ENCODE measurements at regions not wholly inside any gene's neighbourhood (a gene's known extent, or its start where the extent isn't known, plus 50 kb on each side); places are given as distances from the start of the nearest gene placed in this dataset.

DNA sequence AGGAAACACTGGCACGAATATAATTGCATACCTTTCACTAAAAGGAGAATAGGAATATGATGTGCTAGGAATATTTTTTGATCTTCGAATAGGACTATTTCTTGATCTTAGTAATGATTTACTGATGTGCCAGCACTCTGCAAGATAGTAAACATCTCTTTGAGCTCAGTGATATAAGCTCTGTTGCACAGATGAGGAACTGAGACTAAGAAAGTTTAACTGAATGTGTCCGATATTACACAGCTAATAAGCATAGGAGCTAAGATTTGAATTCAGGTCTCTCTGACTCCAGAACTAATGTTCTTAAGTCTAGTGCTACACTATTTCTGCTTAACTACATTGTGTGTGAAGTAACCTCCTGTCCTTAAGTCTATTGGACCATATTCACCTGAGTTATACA, 98.4 kb upstream of the PTPRZ1 start:
- H3K36me3 ChIP-seq (ENCODE audit: control insufficient read depth, insufficient read depth, low read length) = no peaks in the 10 kb centered on the region
- no peaks in the 10 kb centered on the region for H3K4me1 ChIP-seq (ENCODE audit: control insufficient read depth, insufficient read depth, low read length)
- H3K4me3 ChIP-seq (ENCODE audit: low read length) = no peak overlapping the region
- no peak overlapping the region for H3K9ac ChIP-seq (ENCODE audit: low read length)
- no peaks in the 10 kb centered on the region for H3K27me3 ChIP-seq (ENCODE audit: control insufficient read depth, insufficient read depth, low read length)
- no peak overlapping the region for H3K27ac ChIP-seq (ENCODE audit: low read depth, low read length)

DNA sequence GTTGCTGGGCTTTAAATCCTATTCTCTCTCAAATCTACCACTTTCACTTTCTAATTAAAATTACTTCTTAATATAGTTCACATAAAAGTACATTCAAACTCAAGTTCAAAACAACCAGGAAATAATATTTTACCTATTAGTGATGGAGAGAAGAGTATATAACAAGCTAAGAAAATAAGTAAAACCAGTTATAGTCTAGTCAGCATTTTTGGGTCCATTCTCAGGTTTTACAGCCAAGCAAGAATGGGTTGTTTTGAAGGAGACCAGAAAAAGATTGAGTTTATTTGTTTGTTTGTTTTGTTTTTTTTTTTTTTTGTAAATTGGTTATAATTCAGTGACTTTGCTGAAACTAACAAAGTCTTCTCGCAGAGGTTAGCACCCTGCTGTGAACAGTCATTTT, 106.3 kb upstream of the PTPRZ1 start:
- Histone ChIP-seq H3K4me3 (ENCODE audit: low read length) (no peak overlapping the region), H3K36me3 (ENCODE audit: control insufficient read depth, insufficient read depth, low read length) (no peaks in the 10 kb centered on the region), H3K9ac (ENCODE audit: low read length) (no peak overlapping the region), H3K27me3 (ENCODE audit: control insufficient read depth, insufficient read depth, low read length) (no peaks in the 10 kb centered on the region), H3K4me1 (ENCODE audit: control insufficient read depth, insufficient read depth, low read length) (no peaks in the 10 kb centered on the region), H3K27ac (ENCODE audit: low read depth, low read length) (no peak overlapping the region)

DNA sequence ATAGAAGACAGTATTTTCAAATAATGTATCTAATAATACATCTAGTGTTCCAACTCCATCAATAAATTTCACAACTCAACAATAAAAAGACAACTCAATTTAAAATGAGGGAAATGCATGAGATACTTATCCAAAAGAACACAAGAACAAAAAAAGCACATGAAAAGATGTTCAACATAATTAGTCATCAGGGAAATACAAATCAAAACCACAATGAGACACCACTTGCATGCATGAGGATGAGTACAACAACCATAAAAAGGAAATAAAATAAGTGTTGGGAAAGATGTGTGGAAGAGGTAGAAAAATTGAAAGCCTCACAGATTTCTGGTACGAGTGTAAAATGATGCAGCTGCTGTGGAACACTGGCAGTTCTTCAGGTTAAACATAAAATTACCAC, 111.6 kb upstream of the PTPRZ1 start:
- Histone ChIP-seq H3K36me3 (ENCODE audit: control insufficient read depth, insufficient read depth, low read length) (no peaks in the 10 kb centered on the region), H3K27ac (ENCODE audit: low read depth, low read length) (no peak overlapping the region), H3K9ac (ENCODE audit: low read length) (no peak overlapping the region), H3K27me3 (ENCODE audit: control insufficient read depth, insufficient read depth, low read length) (no peaks in the 10 kb centered on the region), H3K4me3 (ENCODE audit: low read length) (no peak overlapping the region), H3K4me1 (ENCODE audit: control insufficient read depth, insufficient read depth, low read length) (no peaks in the 10 kb centered on the region)

DNA sequence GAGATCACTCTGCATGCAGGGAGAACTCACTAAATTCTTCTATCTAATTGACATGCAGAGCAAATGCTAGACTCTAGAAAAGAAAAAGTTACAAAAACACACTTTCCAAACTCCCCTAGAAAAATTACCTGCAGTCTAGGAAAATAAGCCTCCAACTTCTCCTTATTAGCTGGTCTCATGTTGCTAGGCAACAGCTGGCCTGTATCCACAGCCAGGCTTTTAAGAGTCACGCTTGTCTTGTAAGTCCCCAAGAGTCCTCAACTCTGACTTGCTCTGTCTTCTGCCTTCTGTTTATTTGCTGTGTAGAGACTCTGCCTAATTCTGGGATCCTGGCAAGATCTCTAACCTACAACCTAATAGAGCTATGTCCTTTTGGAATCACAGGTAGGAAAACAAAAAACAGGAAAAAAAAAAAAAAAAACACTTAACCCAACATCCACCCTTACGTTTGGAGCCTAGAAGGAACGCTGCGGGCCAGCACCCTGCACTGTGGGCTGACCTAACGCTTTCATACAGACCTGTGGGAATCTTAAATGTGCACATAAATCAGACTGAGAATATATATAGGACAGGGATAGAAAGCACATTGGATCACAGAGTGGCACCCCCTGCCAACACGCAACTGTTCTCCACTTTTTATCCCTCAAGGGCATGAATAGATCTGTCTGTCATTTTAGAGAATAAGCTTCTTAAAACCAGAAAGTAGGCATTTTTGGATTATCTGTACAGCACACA, 117.0 kb upstream of the PTPRZ1 start:
- H3K27me3 ChIP-seq (ENCODE audit: control insufficient read depth, insufficient read depth, low read length) = no peaks in the 10 kb centered on the region
- no peaks in the 10 kb centered on the region for H3K4me1 ChIP-seq (ENCODE audit: control insufficient read depth, insufficient read depth, low read length)
- no peak overlapping the region for H3K9ac ChIP-seq (ENCODE audit: low read length)
- H3K4me3 ChIP-seq (ENCODE audit: low read length) = no peak overlapping the region
- no peaks in the 10 kb centered on the region for H3K36me3 ChIP-seq (ENCODE audit: control insufficient read depth, insufficient read depth, low read length)
- no peak overlapping the region for H3K27ac ChIP-seq (ENCODE audit: low read depth, low read length)

DNA sequence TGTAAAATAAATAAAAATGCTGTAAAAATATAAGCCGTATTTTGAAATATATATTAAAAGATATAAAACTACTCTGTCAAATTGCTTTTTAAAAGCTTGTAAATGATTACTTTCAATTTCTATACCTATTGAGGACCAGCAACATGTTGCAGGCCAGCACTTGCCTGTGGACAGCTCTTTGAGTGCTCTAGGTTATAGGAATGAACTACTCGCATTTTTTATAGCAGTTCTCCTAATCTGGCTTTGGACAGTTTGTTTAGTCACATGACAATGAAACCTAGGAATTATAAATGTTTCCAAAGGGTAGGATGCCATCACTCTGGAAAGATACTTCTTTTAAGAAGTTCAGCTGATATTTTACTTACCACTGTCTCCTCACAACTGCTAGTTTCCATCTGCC, 117.7 kb upstream of the PTPRZ1 start:
- Histone ChIP-seq H3K36me3 (ENCODE audit: control insufficient read depth, insufficient read depth, low read length) (no peaks in the 10 kb centered on the region), H3K9ac (ENCODE audit: low read length) (no peak overlapping the region), H3K4me3 (ENCODE audit: low read length) (no peak overlapping the region), H3K27ac (ENCODE audit: low read depth, low read length) (no peak overlapping the region), H3K4me1 (ENCODE audit: control insufficient read depth, insufficient read depth, low read length) (no peaks in the 10 kb centered on the region), H3K27me3 (ENCODE audit: control insufficient read depth, insufficient read depth, low read length) (no peaks in the 10 kb centered on the region)

DNA sequence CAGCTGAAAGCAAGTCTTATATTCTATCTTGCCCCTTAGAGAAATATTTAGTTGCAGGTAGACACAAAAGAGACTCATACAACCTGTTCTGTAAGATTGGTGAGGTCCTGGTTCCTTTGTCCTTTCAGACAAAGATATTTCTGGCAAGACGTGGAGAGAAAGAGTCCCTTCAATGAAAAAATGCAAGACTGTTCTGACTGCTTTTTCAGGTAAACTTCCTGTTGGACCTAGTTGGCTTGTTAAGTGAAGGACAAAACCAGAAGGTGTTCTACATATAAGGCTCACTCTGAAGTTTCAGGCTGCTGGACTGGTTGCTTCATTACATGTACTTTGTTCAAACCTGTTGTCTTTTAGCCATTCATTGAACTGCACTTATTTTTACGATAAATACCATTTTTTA, 119.0 kb upstream of the PTPRZ1 start:
- Histone ChIP-seq H3K9ac (ENCODE audit: low read length) (no peak overlapping the region), H3K27me3 (ENCODE audit: control insufficient read depth, insufficient read depth, low read length) (no peaks in the 10 kb centered on the region), H3K36me3 (ENCODE audit: control insufficient read depth, insufficient read depth, low read length) (no peaks in the 10 kb centered on the region), H3K4me1 (ENCODE audit: control insufficient read depth, insufficient read depth, low read length) (no peaks in the 10 kb centered on the region), H3K27ac (ENCODE audit: low read depth, low read length) (no peak overlapping the region), H3K4me3 (ENCODE audit: low read length) (no peak overlapping the region)

DNA sequence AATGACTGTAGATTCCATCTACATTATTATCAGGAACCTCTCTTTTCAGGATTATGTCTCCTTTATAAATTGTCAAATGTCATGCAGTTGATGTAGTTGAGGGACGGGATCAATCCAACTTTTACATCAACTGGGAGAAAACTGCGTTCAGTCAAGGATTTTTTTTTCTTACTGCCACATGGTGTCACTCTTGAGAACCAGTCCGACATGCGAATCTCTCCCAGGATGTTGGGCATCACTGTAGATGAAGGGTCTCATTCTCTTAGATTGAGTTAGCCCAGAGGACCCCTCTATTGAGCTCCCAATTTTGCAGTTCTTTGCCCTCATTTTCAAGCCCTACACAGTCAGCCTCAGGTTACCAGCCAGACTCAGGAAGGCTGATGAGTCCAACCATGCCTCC, 120.3 kb upstream of the PTPRZ1 start:
- H3K36me3 ChIP-seq (ENCODE audit: control insufficient read depth, insufficient read depth, low read length) = no peaks in the 10 kb centered on the region
- no peak overlapping the region for H3K27ac ChIP-seq (ENCODE audit: low read depth, low read length)
- H3K9ac ChIP-seq (ENCODE audit: low read length) = no peak overlapping the region
- H3K27me3 ChIP-seq (ENCODE audit: control insufficient read depth, insufficient read depth, low read length) = no peaks in the 10 kb centered on the region
- no peaks in the 10 kb centered on the region for H3K4me1 ChIP-seq (ENCODE audit: control insufficient read depth, insufficient read depth, low read length)
- no peak overlapping the region for H3K4me3 ChIP-seq (ENCODE audit: low read length)

DNA sequence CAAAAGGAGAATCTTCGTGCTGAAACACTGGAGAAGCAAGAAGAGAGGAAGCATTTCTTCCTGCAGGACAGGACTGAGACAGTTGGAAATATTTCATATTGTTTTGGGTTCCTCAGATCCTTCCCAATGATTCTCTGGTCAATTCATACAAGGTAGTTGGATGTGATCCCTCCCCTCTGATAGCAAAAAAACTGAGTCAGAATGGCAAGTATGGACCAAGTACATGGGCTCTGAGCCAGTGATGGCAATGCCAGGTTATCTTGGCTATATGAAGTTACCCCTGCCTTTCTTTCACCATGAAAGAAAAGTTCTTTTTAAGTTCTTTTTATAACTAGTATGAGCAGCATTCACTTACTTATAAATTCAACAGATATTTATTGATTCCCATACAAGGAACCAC, 124.4 kb upstream of the PTPRZ1 start:
- no peak overlapping the region for H3K4me3 ChIP-seq (ENCODE audit: low read length)
- no peak overlapping the region for H3K27ac ChIP-seq (ENCODE audit: low read depth, low read length)
- no peaks in the 10 kb centered on the region for H3K27me3 ChIP-seq (ENCODE audit: control insufficient read depth, insufficient read depth, low read length)
- no peak overlapping the region for H3K9ac ChIP-seq (ENCODE audit: low read length)
- no peaks in the 10 kb centered on the region for H3K4me1 ChIP-seq (ENCODE audit: control insufficient read depth, insufficient read depth, low read length)
- H3K36me3 ChIP-seq (ENCODE audit: control insufficient read depth, insufficient read depth, low read length) = no peaks in the 10 kb centered on the region

DNA sequence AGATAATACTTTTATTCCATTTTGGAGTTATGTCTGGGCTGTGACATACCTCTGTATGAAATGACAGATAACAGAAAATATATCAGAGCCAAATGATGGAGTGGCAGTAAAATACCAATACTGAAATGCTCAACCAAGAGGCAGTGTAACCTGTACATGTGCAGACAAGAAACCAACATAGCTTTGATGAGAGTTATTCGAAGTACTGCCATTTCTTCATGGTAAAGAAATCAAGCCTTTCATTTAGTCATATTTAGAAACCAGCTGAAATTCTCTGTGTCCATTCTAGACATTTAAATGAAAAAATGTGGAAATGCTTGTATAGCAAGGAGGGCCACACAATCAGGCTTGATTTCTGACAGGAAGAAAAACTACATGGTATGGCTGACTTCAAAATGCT, 127.1 kb upstream of the PTPRZ1 start:
- H3K4me1 ChIP-seq (ENCODE audit: control insufficient read depth, insufficient read depth, low read length) = no peaks in the 10 kb centered on the region
- no peak overlapping the region for H3K4me3 ChIP-seq (ENCODE audit: low read length)
- no peak overlapping the region for H3K9ac ChIP-seq (ENCODE audit: low read length)
- no peaks in the 10 kb centered on the region for H3K36me3 ChIP-seq (ENCODE audit: control insufficient read depth, insufficient read depth, low read length)
- H3K27me3 ChIP-seq (ENCODE audit: control insufficient read depth, insufficient read depth, low read length) = no peaks in the 10 kb centered on the region
- no peak overlapping the region for H3K27ac ChIP-seq (ENCODE audit: low read depth, low read length)

DNA sequence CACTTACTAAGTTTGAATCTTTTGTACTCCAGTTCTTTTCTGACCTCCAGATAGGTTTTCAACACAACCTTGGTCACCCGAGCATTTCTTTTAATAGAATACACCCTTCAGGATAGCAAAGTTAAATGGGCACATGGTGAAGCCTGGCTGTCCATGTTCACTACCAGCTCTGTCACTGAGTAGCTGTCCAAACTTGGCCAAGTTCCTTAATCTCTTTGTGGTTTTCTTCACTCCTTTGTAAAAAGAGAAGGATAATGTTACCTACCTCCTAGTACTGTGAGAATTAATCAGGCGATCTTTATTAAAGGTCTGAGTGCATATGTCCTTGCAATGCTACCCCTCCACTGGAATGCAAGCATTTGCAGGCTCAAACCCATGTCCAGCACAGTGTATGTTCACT, 128.1 kb upstream of the PTPRZ1 start:
- Histone ChIP-seq H3K36me3 (ENCODE audit: control insufficient read depth, insufficient read depth, low read length) (no peaks in the 10 kb centered on the region), H3K9ac (ENCODE audit: low read length) (no peak overlapping the region), H3K4me3 (ENCODE audit: low read length) (no peak overlapping the region), H3K27ac (ENCODE audit: low read depth, low read length) (no peak overlapping the region), H3K27me3 (ENCODE audit: control insufficient read depth, insufficient read depth, low read length) (no peaks in the 10 kb centered on the region), H3K4me1 (ENCODE audit: control insufficient read depth, insufficient read depth, low read length) (no peaks in the 10 kb centered on the region)

DNA sequence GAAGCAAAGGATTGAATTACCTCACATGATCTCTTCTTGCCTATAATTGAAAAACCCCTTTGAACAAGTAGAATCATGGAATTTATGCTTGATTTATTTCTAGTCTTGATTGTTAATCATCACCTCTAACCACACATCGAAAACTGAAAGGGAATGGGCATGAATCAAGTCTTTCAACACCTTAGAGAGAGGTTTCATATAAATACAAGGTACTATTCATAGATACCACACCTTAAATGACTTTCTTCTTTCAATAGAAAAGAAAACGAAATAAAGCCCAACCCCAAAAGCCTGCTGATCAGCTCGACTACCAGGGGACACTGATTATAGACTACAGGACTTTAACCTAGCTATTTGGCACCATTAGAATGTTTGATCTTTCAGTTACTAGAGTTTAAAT, 128.6 kb upstream of the PTPRZ1 start:
- no peaks in the 10 kb centered on the region for H3K36me3 ChIP-seq (ENCODE audit: control insufficient read depth, insufficient read depth, low read length)
- H3K4me1 ChIP-seq (ENCODE audit: control insufficient read depth, insufficient read depth, low read length) = no peaks in the 10 kb centered on the region
- no peak overlapping the region for H3K9ac ChIP-seq (ENCODE audit: low read length)
- H3K27ac ChIP-seq (ENCODE audit: low read depth, low read length) = no peak overlapping the region
- no peaks in the 10 kb centered on the region for H3K27me3 ChIP-seq (ENCODE audit: control insufficient read depth, insufficient read depth, low read length)
- H3K4me3 ChIP-seq (ENCODE audit: low read length) = no peak overlapping the region

DNA sequence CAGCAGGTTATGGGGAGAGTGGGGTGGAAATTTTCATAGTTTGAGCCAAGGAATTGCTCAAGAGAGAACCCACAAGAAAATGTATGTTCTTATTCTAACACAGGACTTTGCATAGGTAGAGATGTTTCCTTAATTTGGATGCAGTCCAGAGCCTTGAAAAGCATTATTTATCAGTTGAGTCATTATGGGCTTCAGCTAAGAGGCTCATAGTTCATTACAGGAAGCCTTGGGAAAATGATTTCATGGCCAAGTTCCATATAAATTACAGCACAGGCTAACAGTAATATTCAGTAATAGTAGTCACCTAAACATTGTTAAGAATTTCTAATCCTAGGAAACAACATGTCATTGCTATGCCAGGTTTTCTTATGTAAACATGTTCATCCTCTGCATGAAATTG, 131.1 kb upstream of the PTPRZ1 start:
- Histone ChIP-seq H3K4me1 (ENCODE audit: control insufficient read depth, insufficient read depth, low read length) (no peaks in the 10 kb centered on the region), H3K9ac (ENCODE audit: low read length) (no peak overlapping the region), H3K27ac (ENCODE audit: low read depth, low read length) (no peak overlapping the region), H3K36me3 (ENCODE audit: control insufficient read depth, insufficient read depth, low read length) (no peaks in the 10 kb centered on the region), H3K27me3 (ENCODE audit: control insufficient read depth, insufficient read depth, low read length) (no peaks in the 10 kb centered on the region), H3K4me3 (ENCODE audit: low read length) (no peak overlapping the region)

DNA sequence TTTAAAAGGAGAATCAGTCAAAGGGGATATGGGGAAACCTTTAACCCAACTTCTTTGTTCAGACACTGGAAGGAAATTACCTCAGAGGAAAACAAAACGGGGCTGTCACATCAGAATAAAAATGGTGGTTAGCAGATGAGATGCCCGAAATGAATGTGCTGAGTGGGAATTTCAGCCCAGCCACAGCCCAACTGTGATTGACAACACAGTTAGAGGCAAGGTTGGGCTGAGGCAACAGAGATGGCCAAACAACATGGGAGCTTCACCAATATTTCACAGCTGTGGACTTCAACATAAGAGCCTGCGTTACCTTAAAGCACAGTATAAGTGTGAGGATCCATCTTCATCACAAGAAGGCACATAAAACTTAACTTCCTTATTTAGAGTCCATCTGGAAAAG, 133.5 kb upstream of the PTPRZ1 start:
- no peak overlapping the region for H3K9ac ChIP-seq (ENCODE audit: low read length)
- H3K36me3 ChIP-seq (ENCODE audit: control insufficient read depth, insufficient read depth, low read length) = no peaks in the 10 kb centered on the region
- H3K27me3 ChIP-seq (ENCODE audit: control insufficient read depth, insufficient read depth, low read length) = no peaks in the 10 kb centered on the region
- H3K4me1 ChIP-seq (ENCODE audit: control insufficient read depth, insufficient read depth, low read length) = no peaks in the 10 kb centered on the region
- no peak overlapping the region for H3K27ac ChIP-seq (ENCODE audit: low read depth, low read length)
- no peak overlapping the region for H3K4me3 ChIP-seq (ENCODE audit: low read length)
